IMR-90 (cell line): ENCODE measurements at regions not wholly inside any gene's neighbourhood (a gene's known extent, or its start where the extent isn't known, plus 50 kb on each side); places are given as distances from the start of the nearest gene placed in this dataset.

Experiments used
- CEBPB ChIP-seq: IDR thresholded peaks from 2 replicates; pipeline ENCODE4 v1.6.1; 2012; ENCODE audit warnings: low read depth, low read length, improper control_type of control experiment
- CTCF ChIP-seq: conservative IDR thresholded peaks from 2 replicates; pipeline ENCODE4 v1.5.1; 2012; ENCODE audit warnings: mild to moderate bottlenecking, low read depth, low read length, improper control_type of control experiment
- ELK1 ChIP-seq: fragments of 150-350 bp; IDR thresholded peaks from 2 replicates; pipeline ENCODE4 v1.6.1; 2016; ENCODE audit warnings: low read depth, mild to moderate bottlenecking, low read length, moderate library complexity, borderline replicate concordance
- MAFK ChIP-seq: IDR thresholded peaks from 2 replicates; pipeline ENCODE4 v1.6.1; 2012; ENCODE audit warnings: low read depth, low read length, improper control_type of control experiment
- MAZ ChIP-seq: IDR thresholded peaks from 2 replicates; pipeline ENCODE4 v1.6.1; 2012; ENCODE audit warnings: low read depth, mild to moderate bottlenecking, low read length, improper control_type of control experiment, moderate library complexity, borderline replicate concordance
- MXI1 ChIP-seq: IDR thresholded peaks from 2 replicates; pipeline ENCODE4 v1.6.1; 2012; ENCODE audit warnings: low read depth, mild to moderate bottlenecking, low read length, moderate library complexity, borderline replicate concordance
- POLR2A ChIP-seq: IDR thresholded peaks from 2 replicates; pipeline ENCODE4 v1.6.1; 2012; ENCODE audit warnings: mild to moderate bottlenecking, low read depth, low read length
- RAD21 ChIP-seq: IDR thresholded peaks from 2 replicates; pipeline ENCODE4 v1.6.1; 2012; ENCODE audit warnings: low read length, improper control_type of control experiment
- RCOR1 ChIP-seq: IDR thresholded peaks from 2 replicates; pipeline ENCODE4 v1.6.1; 2012; ENCODE audit warnings: mild to moderate bottlenecking, low read length, improper control_type of control experiment; ENCODE audit not compliant: insufficient replicate concordance
- RFX5 ChIP-seq: IDR thresholded peaks from 2 replicates; pipeline ENCODE4 v1.8.0; 2012; ENCODE audit warnings: low read depth, mild to moderate bottlenecking, low read length, moderate library complexity
- SMC3 ChIP-seq: fragments of 150-350 bp; IDR thresholded peaks from 2 replicates; pipeline ENCODE4 v1.6.1; 2016; ENCODE audit warnings: low read depth, mild to moderate bottlenecking, antibody characterized with exemption, low read length, moderate library complexity
- USF2 ChIP-seq: fragments of 150-350 bp; IDR thresholded peaks from 2 replicates; pipeline ENCODE4 v1.6.1; 2017; ENCODE audit warnings: mild to moderate bottlenecking, antibody characterized with exemption, low read length, low read depth

GRCh38 chr5:161098516-161098915, 246.5 kb upstream of the ATP10B start:
- TF ChIP-seq MAZ (no peak), MAFK (no peak), CTCF (no peak), POLR2A (no peak), USF2 (no peak), RAD21 (no peak), RFX5 (no peak), SMC3 (no peak), RCOR1 (no peak), CEBPB (no peak), MXI1 (no peak), ELK1 (no peak)
